Thyroid gland (tissue), 4 donors: ENCODE measurements at regions not wholly inside any gene's neighbourhood (a gene's known extent, or its start where the extent isn't known, plus 50 kb on each side); places are given as distances from the start of the nearest gene placed in this dataset.

Experiments
- CTCF ChIP-seq, 6 experiments: fragments of 200-600 bp in 3 of 6; fragments of 450-650 bp in 3 of 6; sonication (generic) in 3 of 6; IDR thresholded peaks; one replicate each; pipeline ENCODE4 v1.5.1; 2016 to 2019; ENCODE audit warnings: antibody characterized with exemption in 6 of 6, mild to moderate bottlenecking in 2 of 6, inconsistent platforms in 1 of 6, moderate library complexity in 1 of 6
- POLR2A ChIP-seq, 2 donors: fragments of 450-650 bp; IDR thresholded peaks; one replicate each; pipeline ENCODE4 v1.6.1; 2017; ENCODE audit warnings: antibody characterized with exemption in 2 of 2, mild to moderate bottlenecking in 2 of 2, moderate library complexity in 1 of 2

GRCh38 chr11:103591554-103591953, 444.9 kb upstream of the DDI1 start:
- TF ChIP-seq CTCF (IDR thresholded peaks at IDR 0.05) (no peak), POLR2A (IDR thresholded peaks at IDR 0.05) (no peak)
